ENCODE measurements at regions not wholly inside any gene's neighbourhood (a gene's known extent, or its start where the extent isn't known, plus 50 kb on each side); places are given as distances from the start of the nearest gene placed in this dataset.
"Not testable (repeated sequence)": the region's sequence is repeated elsewhere in the genome, so short reads cannot be mapped to it uniquely, and the experiment has no call there.

DNA sequence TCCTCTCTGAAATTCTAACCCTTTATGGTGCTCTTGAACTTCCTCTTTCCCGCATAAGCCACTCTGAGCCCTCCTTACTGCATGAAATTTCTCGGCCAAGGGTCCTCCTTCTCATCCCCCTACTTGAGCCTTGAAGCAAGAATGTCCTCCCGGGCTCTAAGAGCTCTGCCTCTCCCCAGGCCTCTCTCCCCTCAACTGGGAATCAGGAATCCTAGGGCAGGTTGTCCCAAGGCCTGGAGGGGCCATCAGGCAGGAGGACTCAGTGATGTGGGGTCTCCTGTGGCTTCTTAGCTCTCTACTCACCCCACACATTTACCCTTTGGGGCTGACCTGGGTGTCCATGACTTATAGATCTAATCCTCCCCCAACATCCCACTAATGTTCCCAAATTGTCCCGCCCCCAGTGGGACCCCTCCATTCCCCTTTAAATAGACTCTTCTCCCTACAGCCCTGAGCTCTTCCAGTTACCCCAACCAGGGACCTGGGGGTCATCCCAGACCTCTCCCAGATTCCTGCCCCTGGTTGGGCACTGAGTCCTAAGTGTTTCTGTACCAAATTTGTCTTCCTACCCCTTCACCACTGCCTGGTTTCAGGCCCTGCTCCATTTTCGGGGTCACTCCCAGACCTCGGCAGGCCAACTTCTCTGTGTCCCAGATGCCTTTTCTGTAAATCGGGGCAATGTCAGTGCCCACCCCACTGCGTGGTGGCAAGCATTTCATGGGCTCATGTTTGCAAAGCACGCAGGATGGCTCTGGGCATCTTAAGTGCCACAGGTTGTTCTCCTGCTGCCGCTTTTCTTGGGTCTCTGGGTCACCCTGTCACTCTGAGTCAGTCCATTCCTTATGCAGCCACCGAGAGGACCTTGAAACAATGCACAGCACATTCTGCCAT lies 171.2 kb downstream of the ASB1 start:
- DNase-seq (ENCODE audit: low read depth in 4 of 4, low spot score in 3 of 4), result no peak

- no peak for DNase-seq (ENCODE audit: low read depth in 4 of 4, low spot score in 3 of 4)
These were observed 172.2 kb downstream of the ASB1 start for GRCh38 chr2:238598802-238599530.

GRCh38 chr2:238599549-238600505 lies 173.1 kb downstream of the ASB1 start:
- no peak for DNase-seq (ENCODE audit: low read depth in 4 of 4, low spot score in 3 of 4)

DNA sequence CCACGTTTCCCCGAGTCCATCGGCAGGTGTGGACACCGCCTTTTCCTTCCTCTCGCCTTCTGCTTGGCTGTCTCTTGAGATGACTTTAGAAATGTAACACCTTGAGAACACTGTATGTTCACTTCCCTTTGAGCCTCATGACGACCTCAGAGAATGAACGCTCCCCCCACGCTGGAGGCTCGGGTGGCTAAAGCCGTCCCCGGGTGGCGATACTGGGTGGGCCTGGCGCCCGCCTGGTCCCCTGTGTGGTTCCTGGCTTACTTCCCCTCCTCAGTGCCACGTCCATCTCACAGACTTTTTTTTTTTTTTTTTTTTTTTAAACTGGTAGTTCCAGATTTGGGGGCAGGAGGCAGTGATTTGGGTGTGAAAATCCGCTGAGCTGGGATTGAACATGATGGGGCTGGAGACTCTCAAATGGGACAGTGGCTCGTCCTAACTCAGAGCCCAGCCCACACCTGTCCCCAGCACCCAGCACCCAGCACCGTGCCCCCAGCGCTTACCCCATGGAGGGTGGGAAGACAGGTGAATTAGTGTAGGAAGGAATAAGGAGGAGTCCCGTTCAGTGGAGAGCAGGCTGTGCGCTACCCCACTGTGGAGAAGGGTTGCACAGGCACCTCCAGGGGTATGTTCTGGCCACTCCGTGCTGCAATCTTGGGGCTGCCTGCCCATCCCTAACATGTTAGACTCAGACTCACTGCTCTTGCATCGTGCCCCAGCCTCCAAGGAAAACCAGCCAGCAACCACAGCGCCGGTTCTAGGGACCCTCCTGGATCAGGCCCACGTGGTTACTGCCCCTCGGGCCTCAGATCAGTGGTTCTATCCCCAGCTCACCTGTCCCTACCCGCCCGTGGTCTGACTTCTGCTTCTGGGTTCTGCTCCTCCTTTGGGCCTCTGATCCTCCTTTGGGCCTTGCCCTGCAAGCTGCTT lies 174.0 kb downstream of the ASB1 start:
- no peak for DNase-seq (ENCODE audit: low read depth in 4 of 4, low spot score in 3 of 4)

GRCh38 chr2:238601433-238602222 lies 174.9 kb downstream of the ASB1 start:
- no peak for DNase-seq (ENCODE audit: low read depth in 4 of 4, low spot score in 3 of 4)

DNA sequence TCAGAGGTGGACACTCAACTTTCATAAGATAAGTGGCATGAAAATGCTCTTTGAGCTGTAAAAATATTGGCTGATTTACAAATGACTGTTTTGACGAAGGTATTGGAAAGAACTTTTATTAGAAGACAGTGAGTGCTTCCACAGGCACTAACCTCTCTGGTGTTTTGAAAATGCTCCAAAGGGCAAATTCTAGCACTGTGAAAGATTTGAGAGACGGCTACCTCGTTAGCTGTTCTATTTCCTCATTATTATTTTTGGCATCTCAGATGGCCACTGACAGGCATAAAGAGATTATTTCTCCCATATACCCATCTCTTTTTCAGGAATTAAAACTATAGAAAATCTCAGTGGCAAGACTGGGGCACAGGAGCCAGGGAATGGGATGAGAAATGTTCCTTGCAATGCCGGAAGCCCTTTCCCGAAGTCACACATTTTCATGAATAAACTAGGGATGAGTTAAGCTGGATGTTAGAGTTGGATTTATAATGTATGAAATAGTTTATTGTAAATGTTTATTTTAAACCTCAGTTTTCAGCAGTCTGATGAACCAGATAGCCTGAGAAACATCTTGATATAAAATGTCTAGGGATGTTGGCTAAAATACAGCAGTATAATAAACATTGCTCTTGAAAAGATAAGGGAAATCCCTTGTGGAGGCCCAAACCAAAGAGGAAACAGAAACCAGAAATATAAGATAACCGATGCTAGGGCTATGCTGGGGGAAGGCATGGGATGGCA lies 175.7 kb downstream of the ASB1 start:
- no peak for DNase-seq (ENCODE audit: low read depth in 4 of 4, low spot score in 3 of 4)

DNA sequence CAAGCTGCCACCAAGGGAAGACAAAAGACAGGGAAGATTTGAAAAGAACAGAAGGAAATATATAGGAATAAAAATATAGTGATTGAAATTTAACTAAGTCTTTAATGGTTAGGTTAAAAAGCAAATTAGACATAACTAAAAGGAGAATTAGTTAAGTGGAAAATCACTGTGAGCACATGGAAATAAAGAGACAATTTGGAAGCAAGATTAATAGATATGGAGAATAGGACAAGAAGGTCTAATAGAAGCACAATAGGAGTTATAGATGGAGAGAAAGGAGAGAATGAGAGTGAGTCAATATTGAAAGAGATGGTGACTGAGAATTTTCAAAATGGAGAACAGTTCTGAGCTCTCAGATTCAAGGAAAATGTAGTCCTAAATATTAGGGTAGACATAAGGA lies 176.9 kb downstream of the ASB1 start:
- DNase-seq (ENCODE audit: low read depth in 4 of 4, low spot score in 3 of 4), result no peak

DNA sequence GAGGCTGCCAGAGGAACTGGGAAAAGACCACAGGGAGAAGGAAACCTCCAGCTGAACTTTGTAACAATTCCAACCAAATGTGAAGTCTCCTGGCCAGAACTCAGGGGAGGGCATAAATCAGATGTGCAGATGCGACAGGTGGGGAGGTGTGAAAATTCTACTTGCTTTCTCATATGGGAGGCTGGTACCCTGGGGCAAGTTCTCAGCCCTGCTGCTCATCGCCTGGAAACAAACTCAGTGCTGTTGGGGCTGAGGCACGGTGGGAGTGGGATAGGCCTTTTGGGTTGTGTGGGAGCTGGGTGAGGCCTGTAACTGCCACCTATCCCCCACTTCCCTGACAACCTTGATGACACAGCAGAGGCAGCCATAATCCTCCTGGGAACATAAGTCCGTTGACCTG lies 179.6 kb downstream of the ASB1 start:
- no peak for DNase-seq (ENCODE audit: low read depth in 4 of 4, low spot score in 3 of 4)

GRCh38 chr2:238613610-238614009 lies 186.9 kb downstream of the ASB1 start:
- DNase-seq (ENCODE audit: low read depth in 4 of 4, low spot score in 3 of 4), result no peak

DNA sequence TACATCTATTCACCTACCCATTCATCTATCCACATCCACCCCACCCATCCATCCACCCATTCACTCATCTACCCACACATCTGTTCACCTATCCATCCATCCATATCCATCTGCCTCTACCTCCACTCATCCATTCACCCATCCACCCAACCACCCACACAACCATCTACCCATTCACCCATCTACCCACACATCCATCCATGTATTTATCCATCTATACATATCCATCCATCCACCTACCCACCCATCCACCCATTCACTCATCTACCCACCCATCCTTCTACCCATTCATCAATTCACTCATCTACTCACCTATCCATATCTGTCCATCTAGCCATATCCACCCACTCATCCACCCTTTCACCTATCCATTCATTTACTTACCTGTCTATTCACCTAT lies 187.6 kb downstream of the ASB1 start:
- no peak for DNase-seq (ENCODE audit: low read depth in 4 of 4, low spot score in 3 of 4)

GRCh38 chr2:238615187-238615586 lies 188.5 kb downstream of the ASB1 start:
- DNase-seq (ENCODE audit: low read depth in 4 of 4, low spot score in 3 of 4), result no peak

- DNase-seq (ENCODE audit: low read depth in 4 of 4, low spot score in 3 of 4), result no peak
These were observed 190.0 kb downstream of the ASB1 start for GRCh38 chr2:238616681-238617080.

DNA sequence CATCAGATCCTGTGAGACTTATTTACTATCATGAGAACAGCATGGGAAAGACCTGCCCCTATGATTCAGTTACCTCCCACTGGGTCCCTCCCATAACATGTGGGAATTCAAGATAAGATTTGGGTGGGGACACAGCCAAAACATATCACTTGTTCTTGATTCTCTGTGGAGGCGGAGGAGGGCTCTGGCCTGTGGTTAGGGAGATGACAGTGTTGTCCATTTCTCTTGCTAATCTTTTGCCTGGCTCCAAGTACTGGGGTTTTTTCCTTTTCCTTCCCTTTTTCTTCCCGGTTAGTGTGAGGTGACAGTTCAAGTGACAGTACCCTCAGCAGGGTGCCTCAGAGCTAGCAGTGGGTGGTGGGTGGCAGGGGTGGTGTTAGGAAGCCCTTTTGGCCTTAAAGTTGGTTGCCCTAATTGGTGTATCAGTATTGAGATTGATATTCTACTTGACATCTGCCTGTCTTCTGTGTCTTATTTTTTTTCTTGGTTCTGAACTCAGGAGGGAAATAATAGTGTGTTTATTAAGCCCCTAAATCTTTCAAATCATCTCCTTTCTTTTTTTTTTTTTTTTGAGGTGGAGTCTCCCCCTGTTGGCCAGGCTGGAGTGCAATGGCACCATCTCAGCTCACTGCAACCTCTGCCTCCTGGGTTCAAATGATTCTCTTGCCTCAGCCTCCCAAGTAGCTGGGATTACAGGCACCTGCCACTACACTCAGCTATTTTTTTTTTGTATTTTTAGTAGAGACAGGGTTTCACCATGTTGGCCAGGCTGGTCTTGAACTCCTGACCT lies 192.0 kb downstream of the ASB1 start:
- not testable (repeated sequence) for DNase-seq (ENCODE audit: low read depth in 4 of 4, low spot score in 3 of 4)

DNA sequence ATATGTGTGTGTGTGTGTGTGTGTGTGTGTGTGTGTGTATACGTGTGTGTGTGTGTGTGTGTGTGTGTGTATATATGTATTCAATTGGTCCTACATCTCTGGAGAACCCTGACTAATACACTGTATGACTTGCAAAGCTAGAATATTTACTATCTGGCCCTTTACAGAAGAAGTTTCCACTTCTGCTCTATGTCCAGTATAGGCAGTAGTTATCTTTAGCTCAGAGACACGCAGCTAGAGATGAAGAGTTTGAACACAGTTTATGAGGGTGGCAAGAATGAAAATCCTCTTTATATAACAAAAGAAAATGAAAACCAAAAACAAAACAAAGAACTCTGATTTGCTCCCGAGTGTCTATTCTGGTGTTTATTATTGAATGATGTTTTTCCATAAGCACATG lies 201.2 kb downstream of the ASB1 start:
- DNase-seq (ENCODE audit: low read depth in 4 of 4, low spot score in 3 of 4), result no peak

GRCh38 chr2:238629064-238629463 lies 202.3 kb downstream of the ASB1 start:
- no peak for DNase-seq (ENCODE audit: low read depth in 4 of 4, low spot score in 3 of 4)

DNA sequence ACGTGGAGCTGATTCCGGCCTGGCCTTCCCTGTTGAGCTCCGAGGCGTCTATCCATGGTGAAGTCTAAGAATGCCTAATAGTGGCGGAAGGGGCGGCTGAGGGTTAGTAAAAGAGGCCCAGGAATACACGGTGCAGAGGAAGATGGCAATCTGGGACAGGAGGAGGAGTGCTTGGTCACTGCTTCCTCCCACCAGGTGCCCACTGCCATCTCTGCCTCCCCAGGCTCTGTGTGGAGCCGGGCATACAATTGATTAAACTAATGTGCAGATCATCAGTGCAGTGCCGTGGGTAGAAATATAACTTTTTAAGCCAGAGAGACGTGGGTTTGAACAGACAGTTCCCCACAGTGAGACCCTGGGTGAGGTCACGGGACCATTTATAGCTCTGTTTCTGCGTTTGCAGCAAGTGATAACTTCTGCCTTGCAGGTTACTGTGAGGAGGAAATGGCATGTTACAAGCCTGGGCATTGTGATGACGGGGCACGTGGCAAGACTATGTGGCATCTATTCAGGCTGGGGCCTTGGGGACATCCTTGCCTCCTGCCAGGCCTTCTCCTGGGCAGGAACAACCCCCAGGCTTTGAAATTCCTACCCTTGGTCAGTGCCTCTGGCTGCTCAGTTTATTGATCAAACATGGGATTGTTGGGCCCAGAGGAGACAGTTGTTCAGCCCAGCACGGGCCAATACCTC lies 204.9 kb downstream of the ASB1 start:
- no peak for DNase-seq (ENCODE audit: low read depth in 4 of 4, low spot score in 3 of 4)
